ELF-1 (cell line): ENCODE measurements at regions not wholly inside any gene's neighbourhood (a gene's known extent, or its start where the extent isn't known, plus 50 kb on each side); places are given as distances from the start of the nearest gene placed in this dataset.
A peak's percentile ranks its signal among the peaks of the same experiment; 100 is the strongest.

Experiments
- DNase-seq: peaks from one replicate; pipeline ENCODE4 v3.0.0-alpha.2; 2016; ENCODE audit warnings: low read depth, low spot score

DNA sequence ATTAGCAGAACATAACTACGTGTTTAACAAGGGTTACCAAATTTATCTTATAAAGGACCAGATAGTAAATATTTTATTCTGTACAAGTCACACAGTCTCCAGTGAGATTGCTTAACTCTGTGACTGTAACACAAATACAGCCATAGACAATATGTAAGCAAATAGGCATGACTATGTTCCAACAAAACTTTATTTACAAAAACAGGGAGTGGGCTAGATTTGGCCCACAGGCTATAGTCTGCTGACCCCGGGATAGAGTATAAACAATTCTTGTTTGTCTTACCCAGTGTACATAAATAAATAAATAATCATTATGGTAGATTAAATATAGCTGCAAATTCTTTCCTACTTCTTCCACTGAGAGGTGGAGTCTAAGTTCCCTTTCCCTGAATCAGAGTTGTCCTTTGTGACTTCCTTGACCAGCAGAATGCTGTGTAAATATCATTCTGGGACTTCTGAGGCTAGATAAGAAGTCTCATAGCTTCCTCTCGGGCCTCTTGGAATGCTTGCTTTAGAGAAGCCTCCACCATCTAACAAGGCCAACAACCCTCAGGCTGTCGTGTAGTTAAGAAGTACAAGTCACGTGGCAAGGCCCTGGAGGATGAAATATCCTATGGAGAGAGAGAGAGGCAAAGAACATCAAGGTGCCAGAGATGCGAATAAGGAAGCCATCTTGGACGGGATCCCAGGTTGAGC lies 59.1 kb upstream of the TMEM244 start:
- peak; percentile 4 for DNase-seq

DNA sequence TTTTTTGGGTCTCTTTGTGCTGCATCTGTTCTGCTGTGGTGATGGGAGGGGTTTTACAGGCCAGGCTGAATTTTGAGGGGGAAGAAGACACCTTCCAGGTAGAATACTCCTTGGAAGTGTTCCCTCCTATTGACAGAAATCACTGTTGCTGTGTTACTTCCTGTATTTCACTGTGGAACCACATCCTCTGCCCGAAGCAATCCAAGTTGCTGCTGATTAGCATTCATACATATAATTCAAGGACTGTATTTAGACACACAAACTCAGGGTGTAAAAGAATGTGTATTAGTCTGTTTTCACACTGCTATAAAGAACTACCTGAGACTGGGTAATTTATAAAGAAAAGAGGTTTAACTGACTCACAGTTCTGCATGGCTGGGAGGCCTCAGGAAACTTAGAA lies 50.6 kb upstream of the TMEM244 start:
- no peak for DNase-seq
